Loucy (cell line): ENCODE measurements at regions not wholly inside any gene's neighbourhood (a gene's known extent, or its start where the extent isn't known, plus 50 kb on each side); places are given as distances from the start of the nearest gene placed in this dataset.

ENCODE experiments used
- H2AFZ ChIP-seq: fragments of 200-600 bp; sonication (generic); 2 replicates; pipeline ENCODE4 v1.6.0; 2016; ENCODE audit warnings: antibody characterized with exemption, mild to moderate bottlenecking, low read length, moderate library complexity
- H3F3A ChIP-seq: fragments of 200-600 bp; 2 replicates; pipeline ENCODE4 v1.6.0; 2016; ENCODE audit warnings: antibody characterized with exemption, low read depth, mild to moderate bottlenecking
- H3K27me3 ChIP-seq: fragments of 200-600 bp; sonication (generic); 2 replicates; pipeline ENCODE4 v1.6.1; 2014; ENCODE audit warnings: low read length, mild to moderate bottlenecking; ENCODE audit not compliant: insufficient read depth, poor library complexity, severe bottlenecking
- H3K36me3 ChIP-seq: fragments of 200-600 bp; sonication (generic); 2 replicates; pipeline ENCODE4 v1.6.1; 2016; ENCODE audit warnings: low read length; ENCODE audit not compliant: insufficient read depth
- H3K4me1 ChIP-seq: fragments of 200-600 bp; sonication (generic); 2 replicates; pipeline ENCODE4 v1.5.1; 2014; ENCODE audit warnings: low read length, mild to moderate bottlenecking; ENCODE audit not compliant: insufficient read depth, poor library complexity, severe bottlenecking
- H3K4me2 ChIP-seq: fragments of 200-600 bp; sonication (generic); 2 replicates; pipeline ENCODE4 v1.6.0; 2014; ENCODE audit warnings: antibody characterized with exemption, low read length, low read depth, mild to moderate bottlenecking; ENCODE audit not compliant: poor library complexity, severe bottlenecking
- H3K4me3 ChIP-seq: fragments of 200-600 bp; sonication (generic); 2 replicates; pipeline ENCODE4 v1.5.1; 2014; ENCODE audit warnings: low read length, mild to moderate bottlenecking, mixed read lengths; ENCODE audit not compliant: poor library complexity, severe bottlenecking
- H3K79me2 ChIP-seq: fragments of 200-600 bp; sonication (generic); 2 replicates; pipeline ENCODE4 v1.6.1; 2014; ENCODE audit warnings: low read length; ENCODE audit not compliant: insufficient read depth
- H3K9ac ChIP-seq: fragments of 200-600 bp; sonication (generic); 2 replicates; pipeline ENCODE4 v1.6.0; 2014; ENCODE audit warnings: mild to moderate bottlenecking, low read depth, low read length, moderate library complexity; ENCODE audit not compliant: poor library complexity, severe bottlenecking
- H3K9me2 ChIP-seq: fragments of 200-600 bp; sonication (generic); replicated peaks from 2 replicates; pipeline ENCODE4 v1.6.1; 2016; ENCODE audit warnings: low read depth, low read length, mixed read lengths
- H3K9me3 ChIP-seq: fragments of 200-600 bp; sonication (generic); 2 replicates; pipeline ENCODE4 v1.6.1; 2014; ENCODE audit warnings: mild to moderate bottlenecking, antibody characterized with exemption, low read length, low read depth; ENCODE audit not compliant: insufficient read depth
- H4K20me1 ChIP-seq: fragments of 200-600 bp; sonication (generic); 2 replicates; pipeline ENCODE4 v1.6.0; 2014; ENCODE audit warnings: antibody characterized with exemption, low read length, mild to moderate bottlenecking; ENCODE audit not compliant: insufficient read depth, poor library complexity, severe bottlenecking
- EZH2phosphoT487 ChIP-seq: fragments of 200-600 bp; IDR thresholded peaks from 2 replicates; pipeline ENCODE4 v1.6.1; 2018; ENCODE audit warnings: antibody characterized with exemption, mild to moderate bottlenecking, moderate library complexity, borderline replicate concordance
- TF ChIP-seq, protein P1 (sequence below): fragments of 200-600 bp; sonication (generic); conservative IDR thresholded peaks from 2 replicates; pipeline ENCODE4 v1.5.1; 2014; ENCODE audit warnings: mild to moderate bottlenecking, antibody characterized with exemption, low read length

GRCh38 chr11:86861810-86862209, 61.5 kb downstream of the PRSS23 start:
- TF ChIP-seq, protein P1, sequence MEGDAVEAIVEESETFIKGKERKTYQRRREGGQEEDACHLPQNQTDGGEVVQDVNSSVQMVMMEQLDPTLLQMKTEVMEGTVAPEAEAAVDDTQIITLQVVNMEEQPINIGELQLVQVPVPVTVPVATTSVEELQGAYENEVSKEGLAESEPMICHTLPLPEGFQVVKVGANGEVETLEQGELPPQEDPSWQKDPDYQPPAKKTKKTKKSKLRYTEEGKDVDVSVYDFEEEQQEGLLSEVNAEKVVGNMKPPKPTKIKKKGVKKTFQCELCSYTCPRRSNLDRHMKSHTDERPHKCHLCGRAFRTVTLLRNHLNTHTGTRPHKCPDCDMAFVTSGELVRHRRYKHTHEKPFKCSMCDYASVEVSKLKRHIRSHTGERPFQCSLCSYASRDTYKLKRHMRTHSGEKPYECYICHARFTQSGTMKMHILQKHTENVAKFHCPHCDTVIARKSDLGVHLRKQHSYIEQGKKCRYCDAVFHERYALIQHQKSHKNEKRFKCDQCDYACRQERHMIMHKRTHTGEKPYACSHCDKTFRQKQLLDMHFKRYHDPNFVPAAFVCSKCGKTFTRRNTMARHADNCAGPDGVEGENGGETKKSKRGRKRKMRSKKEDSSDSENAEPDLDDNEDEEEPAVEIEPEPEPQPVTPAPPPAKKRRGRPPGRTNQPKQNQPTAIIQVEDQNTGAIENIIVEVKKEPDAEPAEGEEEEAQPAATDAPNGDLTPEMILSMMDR: peak; percentile 25; the same call in 1 of the 2 replicates
- TF ChIP-seq EZH2phosphoT487: no peak
- Histone ChIP-seq H3K4me2 (no peak overlapping the region), H3K27me3 (no peaks in the 10 kb centered on the region), H2AFZ (no peak overlapping the region), H3K4me3 (no peak overlapping the region), H3K79me2 (no peaks in the 10 kb centered on the region), H3K9me2 (no peaks in the 10 kb centered on the region), H4K20me1 (no peaks in the 10 kb centered on the region), H3F3A (no peaks in the 10 kb centered on the region), H3K9me3 (no peaks in the 10 kb centered on the region), H3K36me3 (no peaks in the 10 kb centered on the region), H3K9ac (no peak overlapping the region), H3K4me1 (no peaks in the 10 kb centered on the region)

DNA sequence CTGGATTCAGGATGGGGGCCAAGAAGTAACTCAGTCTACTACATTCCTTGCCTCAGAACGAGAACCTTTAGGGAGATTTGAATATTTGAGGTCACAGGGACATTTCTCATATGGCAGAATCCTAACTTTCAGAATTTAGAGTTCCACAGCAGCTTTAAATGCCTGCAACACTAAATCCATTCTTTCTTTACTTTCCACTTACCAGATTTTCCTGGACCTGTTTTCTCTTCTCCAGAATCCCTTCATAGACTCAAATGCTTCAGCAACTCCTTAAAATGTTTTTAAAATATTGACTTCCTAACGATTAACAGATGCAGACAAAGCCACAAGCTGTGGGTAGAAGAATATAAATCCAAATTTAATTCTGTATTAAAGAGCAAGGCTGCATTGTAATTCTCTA, 63.1 kb downstream of the PRSS23 start:
- Histone ChIP-seq H3F3A (no peaks in the 10 kb centered on the region), H3K79me2 (no peaks in the 10 kb centered on the region), H3K9me3 (no peaks in the 10 kb centered on the region), H3K9ac (no peak overlapping the region), H3K4me3 (no peak overlapping the region), H3K36me3 (no peaks in the 10 kb centered on the region), H3K4me2 (no peak overlapping the region), H2AFZ (no peak overlapping the region), H3K27me3 (no peaks in the 10 kb centered on the region), H3K4me1 (no peaks in the 10 kb centered on the region), H3K9me2 (no peaks in the 10 kb centered on the region), H4K20me1 (no peaks in the 10 kb centered on the region)
- TF ChIP-seq, protein P1: no peak
- TF ChIP-seq EZH2phosphoT487: no peak

- TF ChIP-seq, protein P1: no peak
- TF ChIP-seq EZH2phosphoT487: no peak
- H3K9me3 ChIP-seq: no peaks in the 10 kb centered on the region
- H2AFZ ChIP-seq: no peak overlapping the region
- no peak overlapping the region for H3K9ac ChIP-seq
- H3K4me3 ChIP-seq: no peak overlapping the region
- no peaks in the 10 kb centered on the region for H4K20me1 ChIP-seq
- H3K4me1 ChIP-seq: no peaks in the 10 kb centered on the region
- H3K27me3 ChIP-seq: no peaks in the 10 kb centered on the region
- no peaks in the 10 kb centered on the region for H3F3A ChIP-seq
- no peaks in the 10 kb centered on the region for H3K9me2 ChIP-seq
- no peaks in the 10 kb centered on the region for H3K79me2 ChIP-seq
- H3K36me3 ChIP-seq: no peaks in the 10 kb centered on the region
- H3K4me2 ChIP-seq: no peak overlapping the region
These were observed 65.1 kb downstream of the PRSS23 start for GRCh38 chr11:86865436-86865835.
